ENCODE measurements at regions not wholly inside any gene's neighbourhood (a gene's known extent, or its start where the extent isn't known, plus 50 kb on each side); places are given as distances from the start of the nearest gene placed in this dataset.

- Mint-ChIP-seq H3K27me3 (ENCODE audit: insufficient read depth) (no peaks in the 10 kb centered on the region), H3K4me1 (ENCODE audit: low read depth) (no peaks in the 10 kb centered on the region), H3K4me3 (no peak overlapping the region), H3K27ac (no peak overlapping the region), H3K9me3 (peaks cover 13% of the 10 kb centered on the region), H3K36me3 (ENCODE audit: low read depth) (no peaks in the 10 kb centered on the region)
- DNase-seq (ENCODE audit: low spot score), result no peak
- intact Hi-C loops (cut with micrococcal nuclease), result no loop called here
Observed at GRCh38 chr5:125160787-125161502, 414.5 kb upstream of the ZNF608 start.

- intact Hi-C loops (cut with micrococcal nuclease), result no loop called here
- Mint-ChIP-seq H3K27ac (no peak overlapping the region), H3K27me3 (ENCODE audit: insufficient read depth) (no peaks in the 10 kb centered on the region), H3K4me1 (ENCODE audit: low read depth) (no peaks in the 10 kb centered on the region), H3K36me3 (ENCODE audit: low read depth) (no peaks in the 10 kb centered on the region), H3K9me3 (peaks cover 13% of the 10 kb centered on the region), H3K4me3 (no peak overlapping the region)
- no peak for DNase-seq (ENCODE audit: low spot score)
Observed at GRCh38 chr5:125162714-125163113, 416.3 kb upstream of the ZNF608 start.

GRCh38 chr5:125169396-125169795 lies 423.0 kb upstream of the ZNF608 start:
- Mint-ChIP-seq H3K9me3 (peaks cover under 1% of the 10 kb centered on the region), H3K27ac (no peak overlapping the region), H3K36me3 (ENCODE audit: low read depth) (no peaks in the 10 kb centered on the region), H3K27me3 (ENCODE audit: insufficient read depth) (no peaks in the 10 kb centered on the region), H3K4me3 (no peak overlapping the region), H3K4me1 (ENCODE audit: low read depth) (no peaks in the 10 kb centered on the region)
- intact Hi-C loops (cut with micrococcal nuclease), result no loop called here
- no peak for DNase-seq (ENCODE audit: low spot score)

GRCh38 chr5:125171641-125172040 lies 425.2 kb upstream of the ZNF608 start:
- H3K4me3 Mint-ChIP-seq, result no peak overlapping the region
- no peaks in the 10 kb centered on the region for H3K4me1 Mint-ChIP-seq (ENCODE audit: low read depth)
- H3K27me3 Mint-ChIP-seq (ENCODE audit: insufficient read depth), result no peaks in the 10 kb centered on the region
- no peaks in the 10 kb centered on the region for H3K9me3 Mint-ChIP-seq
- no peaks in the 10 kb centered on the region for H3K36me3 Mint-ChIP-seq (ENCODE audit: low read depth)
- no peak for DNase-seq (ENCODE audit: low spot score)
- intact Hi-C loops (cut with micrococcal nuclease), result no loop called here
- no peak overlapping the region for H3K27ac Mint-ChIP-seq

- H3K4me3 Mint-ChIP-seq, result no peak overlapping the region
- no peaks in the 10 kb centered on the region for H3K36me3 Mint-ChIP-seq (ENCODE audit: low read depth)
- no peak overlapping the region for H3K27ac Mint-ChIP-seq
- DNase-seq (ENCODE audit: low spot score), result no peak
- intact Hi-C loops (cut with micrococcal nuclease), result no loop called here
- H3K27me3 Mint-ChIP-seq (ENCODE audit: insufficient read depth), result no peaks in the 10 kb centered on the region
- no peaks in the 10 kb centered on the region for H3K4me1 Mint-ChIP-seq (ENCODE audit: low read depth)
- H3K9me3 Mint-ChIP-seq, result peaks cover 7% of the 10 kb centered on the region
Observed at GRCh38 chr5:125175348-125176004, 429.0 kb upstream of the ZNF608 start.

- Mint-ChIP-seq H3K9me3 (peaks cover 7% of the 10 kb centered on the region), H3K4me3 (no peak overlapping the region), H3K27ac (no peak overlapping the region), H3K4me1 (ENCODE audit: low read depth) (no peaks in the 10 kb centered on the region), H3K27me3 (ENCODE audit: insufficient read depth) (no peaks in the 10 kb centered on the region), H3K36me3 (ENCODE audit: low read depth) (no peaks in the 10 kb centered on the region)
- intact Hi-C loops (cut with micrococcal nuclease), result no loop called here
- DNase-seq (ENCODE audit: low spot score), result no peak
Observed at GRCh38 chr5:125176005-125176390, 429.6 kb upstream of the ZNF608 start.

DNA sequence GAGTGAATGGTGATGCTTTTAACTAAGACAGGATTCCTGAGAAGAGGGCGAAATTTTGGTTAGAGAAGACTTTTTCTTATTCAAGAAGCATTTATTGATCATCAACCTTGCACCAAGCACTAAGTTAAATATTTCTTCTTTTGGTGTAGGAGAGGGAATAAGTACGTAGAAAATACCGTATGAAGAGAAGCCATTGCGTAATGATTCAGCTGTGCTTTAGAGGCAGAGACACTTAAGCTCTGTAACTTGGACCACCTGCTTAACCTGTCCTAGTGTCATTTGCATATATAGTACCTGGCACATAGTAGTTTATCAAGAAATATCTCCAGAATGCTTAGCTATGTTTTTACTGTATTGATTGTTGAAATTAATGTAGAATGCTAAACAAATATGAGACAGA lies 430.9 kb upstream of the ZNF608 start:
- no peak for DNase-seq (ENCODE audit: low spot score)
- no peak overlapping the region for H3K27ac Mint-ChIP-seq
- intact Hi-C loops (cut with micrococcal nuclease), result no loop called here
- no peaks in the 10 kb centered on the region for H3K36me3 Mint-ChIP-seq (ENCODE audit: low read depth)
- H3K27me3 Mint-ChIP-seq (ENCODE audit: insufficient read depth), result no peaks in the 10 kb centered on the region
- peaks cover 7% of the 10 kb centered on the region for H3K9me3 Mint-ChIP-seq
- no peaks in the 10 kb centered on the region for H3K4me1 Mint-ChIP-seq (ENCODE audit: low read depth)
- H3K4me3 Mint-ChIP-seq, result no peak overlapping the region

GRCh38 chr5:125179612-125180011 lies 433.2 kb upstream of the ZNF608 start:
- Mint-ChIP-seq H3K27me3 (ENCODE audit: insufficient read depth) (no peaks in the 10 kb centered on the region), H3K4me3 (no peak overlapping the region), H3K27ac (no peak overlapping the region), H3K36me3 (ENCODE audit: low read depth) (no peaks in the 10 kb centered on the region), H3K9me3 (peaks cover 7% of the 10 kb centered on the region), H3K4me1 (ENCODE audit: low read depth) (no peaks in the 10 kb centered on the region)
- intact Hi-C loops (cut with micrococcal nuclease), result no loop called here
- DNase-seq (ENCODE audit: low spot score), result no peak

- DNase-seq (ENCODE audit: low spot score), result no peak
- Mint-ChIP-seq H3K4me1 (ENCODE audit: low read depth) (no peaks in the 10 kb centered on the region), H3K27me3 (ENCODE audit: insufficient read depth) (no peaks in the 10 kb centered on the region), H3K36me3 (ENCODE audit: low read depth) (no peaks in the 10 kb centered on the region), H3K9me3 (peaks cover 7% of the 10 kb centered on the region), H3K4me3 (no peak overlapping the region), H3K27ac (no peak overlapping the region)
- intact Hi-C loops (cut with micrococcal nuclease), result no loop called here
Observed at GRCh38 chr5:125180231-125180829, 433.9 kb upstream of the ZNF608 start.

DNA sequence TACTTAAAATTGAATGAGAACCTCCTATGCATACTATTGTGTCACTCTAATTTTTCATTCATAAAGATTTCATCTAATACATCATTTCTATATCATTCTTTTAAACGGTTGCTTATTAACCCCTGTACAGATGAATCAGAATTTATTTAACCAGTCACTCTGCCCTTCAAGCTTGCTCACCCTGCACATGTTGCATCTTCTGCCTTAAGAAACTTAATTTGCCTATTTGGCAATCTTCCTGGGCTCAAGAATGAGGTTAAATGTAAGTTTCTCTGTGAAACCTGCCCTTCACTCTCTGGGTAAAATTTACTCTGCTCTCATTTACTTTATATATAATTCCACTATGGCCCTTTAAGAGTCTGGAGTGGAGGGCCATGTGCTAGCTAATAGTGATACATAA lies 434.7 kb upstream of the ZNF608 start:
- Mint-ChIP-seq H3K9me3 (peaks cover 7% of the 10 kb centered on the region), H3K4me3 (no peak overlapping the region), H3K4me1 (ENCODE audit: low read depth) (no peaks in the 10 kb centered on the region), H3K36me3 (ENCODE audit: low read depth) (no peaks in the 10 kb centered on the region), H3K27me3 (ENCODE audit: insufficient read depth) (no peaks in the 10 kb centered on the region), H3K27ac (no peak overlapping the region)
- no peak for DNase-seq (ENCODE audit: low spot score)
- intact Hi-C loops (cut with micrococcal nuclease), result no loop called here

- no peak overlapping the region for H3K4me3 Mint-ChIP-seq
- H3K36me3 Mint-ChIP-seq (ENCODE audit: low read depth), result no peaks in the 10 kb centered on the region
- no peaks in the 10 kb centered on the region for H3K4me1 Mint-ChIP-seq (ENCODE audit: low read depth)
- no peak for DNase-seq (ENCODE audit: low spot score)
- no peak overlapping the region for H3K27ac Mint-ChIP-seq
- H3K27me3 Mint-ChIP-seq (ENCODE audit: insufficient read depth), result no peaks in the 10 kb centered on the region
- intact Hi-C loops (cut with micrococcal nuclease), result no loop called here
- H3K9me3 Mint-ChIP-seq, result peaks cover 7% of the 10 kb centered on the region
Observed at GRCh38 chr5:125181955-125182354, 435.5 kb upstream of the ZNF608 start.

DNA sequence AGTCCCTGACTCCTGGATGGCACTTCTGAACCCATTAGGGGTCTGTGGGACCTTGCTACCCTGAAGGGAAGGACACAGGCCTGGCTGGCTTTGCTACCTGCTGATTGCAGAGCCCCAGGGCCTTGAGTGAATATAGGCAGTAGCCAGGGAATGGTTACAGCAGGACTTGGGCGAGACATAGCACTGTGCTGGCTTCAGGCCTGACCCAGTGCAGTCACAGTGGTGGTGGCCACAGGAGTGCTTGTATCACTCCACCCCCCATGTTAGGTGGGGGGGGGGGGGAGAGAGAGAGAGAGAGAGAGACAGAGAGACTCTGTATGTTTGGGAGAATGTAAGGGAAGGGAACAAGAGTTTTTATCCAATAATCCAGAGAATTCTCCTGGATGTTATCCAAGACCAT lies 439.3 kb upstream of the ZNF608 start:
- no peak for DNase-seq (ENCODE audit: low spot score)
- intact Hi-C loops (cut with micrococcal nuclease), result no loop called here
- Mint-ChIP-seq H3K4me1 (ENCODE audit: low read depth) (no peaks in the 10 kb centered on the region), H3K9me3 (no peaks in the 10 kb centered on the region), H3K27ac (no peak overlapping the region), H3K4me3 (no peak overlapping the region), H3K36me3 (ENCODE audit: low read depth) (no peaks in the 10 kb centered on the region), H3K27me3 (ENCODE audit: insufficient read depth) (no peaks in the 10 kb centered on the region)

DNA sequence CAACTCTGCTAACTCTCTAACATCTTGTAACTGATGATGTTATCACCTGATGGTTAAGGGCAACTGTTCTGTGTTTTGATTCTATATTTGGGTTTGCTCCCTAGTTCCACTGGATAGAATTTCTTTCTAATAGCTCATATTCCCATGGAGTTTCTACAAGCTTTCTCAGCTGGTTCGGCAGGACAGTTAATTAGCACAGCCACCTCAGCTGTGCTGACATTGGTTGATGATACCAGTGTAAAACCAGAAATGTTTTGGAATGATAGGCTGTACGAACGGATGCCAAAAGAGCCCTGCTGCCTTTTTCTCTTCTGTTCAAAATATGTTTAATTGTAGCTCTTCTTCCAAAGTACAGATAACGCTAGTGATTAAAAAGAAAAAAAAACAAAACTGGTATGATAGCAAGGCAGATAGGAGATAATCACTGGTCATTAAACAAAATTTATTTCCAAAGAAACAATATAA lies 440.5 kb upstream of the ZNF608 start:
- intact Hi-C loops (cut with micrococcal nuclease), result no loop called here
- DNase-seq (ENCODE audit: low spot score), result no peak
- H3K4me3 Mint-ChIP-seq, result no peak overlapping the region
- H3K27ac Mint-ChIP-seq, result no peak overlapping the region
- no peaks in the 10 kb centered on the region for H3K4me1 Mint-ChIP-seq (ENCODE audit: low read depth)
- H3K36me3 Mint-ChIP-seq (ENCODE audit: low read depth), result no peaks in the 10 kb centered on the region
- H3K9me3 Mint-ChIP-seq, result no peaks in the 10 kb centered on the region
- H3K27me3 Mint-ChIP-seq (ENCODE audit: insufficient read depth), result no peaks in the 10 kb centered on the region

Data from activated T-helper 1 cell treated with anti-CD3 and anti-CD28 coated beads, Interleukin-12 subunit alpha, Interleukin-12 subunit beta, Interleukin-2, Interleukin-4 antibody, amounts not matched to agents 30 ng/mL and 10 ng/mL and 1 ng/mL, durations not matched to agents 14 hours and 24 hours and 36 hours (primary cell).